Lung (tissue), 11 donors: ENCODE measurements at regions not wholly inside any gene's neighbourhood (a gene's known extent, or its start where the extent isn't known, plus 50 kb on each side); places are given as distances from the start of the nearest gene placed in this dataset.

Source experiments
- ATAC-seq: fragments of 200-7000 bp; cut with Tn5 transposase; one replicate; pipeline ENCODE4 v1.9.1; 2020; ENCODE audit warnings: moderate number of reproducible peaks; ENCODE audit not compliant: insufficient read depth, low FRiP score
- DNase-seq, 3 donors: peaks; one replicate each; pipeline ENCODE4 v3.0.0-alpha.2; 2013 to 2017
- H3K27ac ChIP-seq, 2 donors: one replicate each; pipeline ENCODE4 v1.5.1; 2013; ENCODE audit warnings: mild to moderate bottlenecking in 2 of 2, moderate library complexity in 2 of 2, control low read depth in 1 of 2, inconsistent platforms in 1 of 2, low read depth in 1 of 2, low read length in 1 of 2
- H3K27me3 ChIP-seq, 3 donors: one replicate each; pipeline ENCODE4 v1.5.1; 2013; ENCODE audit warnings: low read length in 2 of 3; ENCODE audit not compliant: control insufficient read depth in 3 of 3, insufficient read depth in 3 of 3
- H3K36me3 ChIP-seq, 4 donors: one replicate each; pipeline ENCODE4 v1.5.1; 2013; ENCODE audit warnings: low read length in 4 of 4, mild to moderate bottlenecking in 1 of 4, moderate library complexity in 1 of 4; ENCODE audit not compliant: control insufficient read depth in 4 of 4, insufficient read depth in 4 of 4
- H3K4me1 ChIP-seq, 5 donors: one replicate each; pipeline ENCODE4 v1.5.1; 2013; ENCODE audit warnings: low read length in 5 of 5, mild to moderate bottlenecking in 2 of 5, moderate library complexity in 1 of 5; ENCODE audit not compliant: control insufficient read depth in 5 of 5, insufficient read depth in 5 of 5
- H3K4me3 ChIP-seq: one replicate; pipeline ENCODE4 v1.5.1; 2013; ENCODE audit warnings: mild to moderate bottlenecking, control low read depth, moderate library complexity
- H3K9ac ChIP-seq, 2 donors: one replicate each; pipeline ENCODE4 v1.5.1; 2013; ENCODE audit warnings: low read length in 2 of 2, control low read depth in 1 of 2; ENCODE audit not compliant: insufficient read depth in 1 of 2
- H3K9me3 ChIP-seq, 4 donors: one replicate each; pipeline ENCODE4 v1.5.1; 2013; ENCODE audit warnings: low read length in 3 of 4, mild to moderate bottlenecking in 1 of 4, moderate library complexity in 1 of 4; ENCODE audit not compliant: control insufficient read depth in 4 of 4, insufficient read depth in 3 of 4
- CTCF ChIP-seq: IDR thresholded peaks from 2 replicates; pipeline ENCODE4 v1.5.1; 2012; ENCODE audit warnings: mild to moderate bottlenecking; ENCODE audit errors: control extremely low read depth, extremely low read depth
- WGBS, 2 donors: extraction: QIAGEN DNeasy Blood & Tissue Kit; methylation state at CpG; one replicate each; pipeline ENCODE4 v1.1.7; 2013; 5-methylcytosine and 5-hydroxymethylcytosine counted together
- donor health status: control.
- donor health status: control.
- donor health status: Bipolar disorder and iron deficiency.
- donor health status: healthy.
- donor health status: DM: yes; HTN: yes; CAD: no.

- Histone ChIP-seq H3K36me3 (no peaks in the 10 kb centered on the region), H3K9ac (no peak overlapping the region), H3K9me3 (no peaks in the 10 kb centered on the region), H3K4me1 (no peaks in the 10 kb centered on the region), H3K27ac (no peak overlapping the region), H3K27me3 (no peaks in the 10 kb centered on the region), H3K4me3 (no peak overlapping the region)
- ATAC-seq (no peak), DNase-seq (no peak)
- TF ChIP-seq CTCF, result no peak
These were observed 119.3 kb upstream of the PITX2 start for GRCh38 chr4:110742143-110742542.

- H3K4me1 ChIP-seq, result no peaks in the 10 kb centered on the region
- no peak overlapping the region for H3K27ac ChIP-seq
- no peak overlapping the region for H3K4me3 ChIP-seq
- no peaks in the 10 kb centered on the region for H3K36me3 ChIP-seq
- 82 to 88% methylated on average over 2 of the region's 2 CpGs for WGBS, 2 donors
- no peak for TF ChIP-seq CTCF
- no peak for ATAC-seq
- no peaks in the 10 kb centered on the region for H3K27me3 ChIP-seq
- H3K9me3 ChIP-seq, result no peaks in the 10 kb centered on the region
- no peak overlapping the region for H3K9ac ChIP-seq
- no peak for DNase-seq
These were observed 125.2 kb upstream of the PITX2 start for GRCh38 chr4:110748071-110748470.

GRCh38 chr4:110751183-110751582 lies 128.3 kb upstream of the PITX2 start:
- H3K27me3 ChIP-seq, result no peaks in the 10 kb centered on the region
- no peak for TF ChIP-seq CTCF
- no peak overlapping the region for H3K27ac ChIP-seq
- WGBS, 2 donors, result 92% methylated on average over 3 of the region's 3 CpGs
- H3K4me1 ChIP-seq, result no peaks in the 10 kb centered on the region
- H3K9ac ChIP-seq, result no peak overlapping the region
- H3K9me3 ChIP-seq, result no peaks in the 10 kb centered on the region
- no peak overlapping the region for H3K4me3 ChIP-seq
- no peak for DNase-seq
- no peaks in the 10 kb centered on the region for H3K36me3 ChIP-seq
- no peak for ATAC-seq

- WGBS, 2 donors, result 73 to 89% methylated on average over 2 of the region's 2 CpGs
- no peak for ATAC-seq
These were observed 129.1 kb upstream of the PITX2 start for GRCh38 chr4:110751986-110752385.

More at GRCh38 chr4:110751986-110752385, 129.1 kb upstream of the PITX2 start:
- Histone ChIP-seq H3K9me3 (no peaks in the 10 kb centered on the region), H3K4me3 (no peak overlapping the region), H3K36me3 (no peaks in the 10 kb centered on the region), H3K9ac (no peak overlapping the region), H3K4me1 (no peaks in the 10 kb centered on the region), H3K27ac (no peak overlapping the region), H3K27me3 (no peaks in the 10 kb centered on the region)
- DNase-seq, result no peak
- TF ChIP-seq CTCF, result no peak
